ENCODE measurements at regions not wholly inside any gene's neighbourhood (a gene's known extent, or its start where the extent isn't known, plus 50 kb on each side); places are given as distances from the start of the nearest gene placed in this dataset.

DNA sequence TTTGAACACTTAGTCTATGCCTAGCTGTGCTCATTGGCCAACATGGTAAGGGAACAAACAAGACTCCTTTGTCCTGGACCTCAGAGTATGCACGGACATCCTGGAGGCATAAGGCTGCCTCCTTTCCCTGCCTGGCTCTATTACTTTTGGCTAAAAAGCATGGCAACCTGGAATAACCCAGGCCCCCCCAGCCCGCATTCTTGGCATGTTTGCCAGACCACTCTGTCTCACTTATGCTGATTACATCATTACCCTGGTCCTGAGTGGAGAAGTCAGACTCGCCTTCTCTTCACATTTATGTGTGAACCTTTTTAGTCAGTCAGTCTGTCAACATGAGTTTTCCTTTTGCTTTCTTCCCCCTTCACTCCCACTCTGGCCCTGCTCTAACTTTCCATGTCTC is 58.0 kb upstream of the ELK3 start:
- no peak for DNase-seq

DNA sequence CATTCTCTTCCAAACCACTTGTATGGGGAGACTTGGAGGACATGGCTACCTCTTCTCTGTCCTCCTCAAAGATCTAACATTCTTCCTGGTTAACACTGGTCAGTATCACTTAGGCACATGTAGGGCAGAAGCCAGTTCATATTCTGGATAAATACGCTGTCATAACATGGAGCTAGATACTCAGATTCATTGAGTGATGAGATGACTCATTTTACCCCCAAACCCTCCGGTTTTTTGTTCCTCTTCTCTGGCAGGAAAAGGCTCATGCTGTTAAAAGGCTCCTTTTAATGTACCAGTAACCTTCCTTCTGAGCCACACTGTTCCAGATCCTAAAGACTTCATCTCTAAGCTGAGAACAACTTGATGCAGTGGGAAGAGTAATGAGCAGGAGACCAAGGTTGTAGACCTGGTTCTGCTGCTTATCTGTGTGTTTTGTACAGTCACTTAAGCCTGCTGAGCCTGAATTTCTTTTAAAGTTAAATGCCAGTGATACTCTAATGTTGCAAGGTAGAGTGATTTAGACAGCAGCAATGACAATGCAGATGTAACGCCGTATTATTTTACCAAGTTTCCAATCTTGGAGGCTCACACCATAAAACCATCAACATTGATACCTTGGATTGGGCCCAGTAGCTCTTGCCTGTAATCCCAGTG is 57.3 kb upstream of the ELK3 start:
- DNase-seq: no peak

DNA sequence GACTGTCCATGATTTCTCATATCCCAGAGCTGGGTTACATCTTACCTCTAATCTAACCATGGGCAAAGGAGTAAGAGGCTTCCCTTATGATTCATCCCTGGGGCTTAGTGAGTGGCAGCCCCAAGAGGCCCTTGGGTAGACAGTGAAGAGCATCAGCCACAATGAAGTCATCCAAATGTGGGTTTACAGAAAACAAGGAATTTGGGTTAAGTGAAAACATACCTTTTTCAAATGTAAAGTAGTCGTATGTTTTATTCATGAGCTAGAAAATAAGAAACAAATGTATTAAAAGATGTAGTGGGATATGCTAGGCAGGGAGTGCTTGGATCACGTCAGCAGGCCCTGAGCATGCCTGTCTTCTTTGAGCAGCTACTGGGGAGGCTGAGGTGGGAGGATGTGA is 54.0 kb upstream of the ELK3 start:
- no peak for DNase-seq

DNA sequence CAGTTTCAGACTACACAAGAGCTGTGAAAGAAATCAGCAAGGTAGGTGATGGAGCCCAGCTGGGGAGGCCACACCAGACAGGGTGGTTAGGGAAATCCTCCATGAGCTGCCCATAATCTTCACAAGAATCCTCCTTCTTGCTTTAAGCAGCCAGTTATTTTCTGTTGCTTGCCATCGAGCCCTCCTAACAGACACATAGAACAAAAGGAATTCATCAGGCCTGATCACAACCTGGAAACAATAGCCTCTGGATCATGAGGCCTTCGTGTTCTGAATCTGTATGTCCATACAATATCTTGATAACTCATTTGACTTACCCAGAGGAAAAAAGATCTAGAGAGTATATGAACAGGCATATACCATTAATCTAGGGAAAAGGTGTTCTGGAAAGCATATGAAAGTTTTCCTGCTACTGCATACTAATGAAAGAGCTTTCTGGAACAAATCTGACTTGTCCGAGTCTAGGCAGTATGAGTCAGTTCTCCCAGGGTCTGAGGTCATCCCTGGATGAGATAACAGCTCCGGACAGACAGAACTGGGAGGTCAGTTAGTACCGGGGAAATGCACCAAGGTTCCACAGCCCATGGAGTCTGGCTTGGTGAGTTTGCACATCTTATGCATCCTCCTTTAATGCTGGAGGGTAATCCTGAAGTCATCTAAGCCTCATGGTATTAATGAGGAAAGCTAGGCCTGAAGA is 52.8 kb upstream of the ELK3 start:
- DNase-seq: no peak

DNA sequence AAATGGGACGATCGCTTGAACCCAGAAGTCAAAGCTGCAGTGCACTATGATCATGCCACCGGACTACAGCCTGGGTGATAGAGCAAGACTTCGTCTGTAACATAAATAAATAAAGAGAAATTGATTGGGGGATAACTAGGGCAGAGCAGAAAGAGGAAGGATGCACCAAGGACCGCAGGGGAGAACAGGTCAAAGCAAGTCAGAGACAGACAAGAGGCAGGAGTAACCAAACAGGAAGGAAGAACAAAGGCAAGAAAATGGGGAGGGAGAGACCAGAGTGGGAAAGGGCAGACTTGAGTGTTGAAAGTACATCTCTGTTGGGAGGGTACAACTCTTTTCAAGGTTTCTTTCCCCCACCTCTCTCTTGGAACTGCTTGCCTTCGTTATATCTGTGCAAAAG is 50.8 kb upstream of the ELK3 start:
- no peak for DNase-seq

DNA sequence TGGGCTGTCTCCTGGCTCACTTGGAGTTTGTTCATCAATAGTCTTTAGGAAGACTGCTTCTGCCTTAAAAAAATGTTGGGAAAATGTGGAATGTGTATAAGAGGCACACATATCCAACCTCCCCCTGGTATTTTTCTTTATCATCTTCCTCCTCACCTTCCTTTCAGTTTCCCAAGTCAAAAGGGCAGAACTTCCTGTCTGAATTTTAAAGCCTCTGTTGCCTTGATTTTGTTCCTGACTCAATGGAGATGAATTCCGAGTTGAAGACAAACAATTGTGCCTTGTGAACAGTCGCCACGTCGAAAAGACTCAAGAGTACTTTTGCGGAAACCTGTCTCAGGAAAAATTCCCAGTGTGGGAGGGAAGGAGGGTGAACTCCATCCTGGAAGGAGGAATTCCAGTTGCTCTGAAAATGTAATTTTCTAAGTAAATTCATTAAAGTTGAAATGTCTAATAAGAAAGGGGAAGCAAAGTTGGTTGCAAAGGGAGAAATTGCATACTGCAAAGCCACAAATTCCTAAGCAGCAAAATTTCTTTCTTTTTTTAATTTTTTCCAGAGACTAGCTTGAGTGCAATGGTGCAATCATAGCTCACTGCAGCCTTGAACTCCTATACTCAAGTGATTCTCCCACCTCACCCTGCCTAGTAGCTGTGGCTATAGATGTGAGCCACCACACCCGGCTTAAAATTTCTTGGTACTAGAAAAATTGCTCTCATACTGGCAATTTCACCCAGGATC is 50.2 kb upstream of the ELK3 start:
- DNase-seq: no peak
